HuH-7.5 (cell line): ENCODE measurements at regions not wholly inside any gene's neighbourhood (a gene's known extent, or its start where the extent isn't known, plus 50 kb on each side); places are given as distances from the start of the nearest gene placed in this dataset.
"Not testable (repeated sequence)": the region's sequence is repeated elsewhere in the genome, so short reads cannot be mapped to it uniquely, and the experiment has no call there.

Source experiments
- DNase-seq: peaks from one replicate; pipeline ENCODE4 v3.0.0; 2011; ENCODE audit warnings: low spot score

GRCh38 chr6:139539852-139540251 is 165.4 kb upstream of the CITED2 start:
- DNase-seq = peak; percentile 24

GRCh38 chr6:139538366-139538765 is 163.9 kb upstream of the CITED2 start:
- DNase-seq = no peak

DNA sequence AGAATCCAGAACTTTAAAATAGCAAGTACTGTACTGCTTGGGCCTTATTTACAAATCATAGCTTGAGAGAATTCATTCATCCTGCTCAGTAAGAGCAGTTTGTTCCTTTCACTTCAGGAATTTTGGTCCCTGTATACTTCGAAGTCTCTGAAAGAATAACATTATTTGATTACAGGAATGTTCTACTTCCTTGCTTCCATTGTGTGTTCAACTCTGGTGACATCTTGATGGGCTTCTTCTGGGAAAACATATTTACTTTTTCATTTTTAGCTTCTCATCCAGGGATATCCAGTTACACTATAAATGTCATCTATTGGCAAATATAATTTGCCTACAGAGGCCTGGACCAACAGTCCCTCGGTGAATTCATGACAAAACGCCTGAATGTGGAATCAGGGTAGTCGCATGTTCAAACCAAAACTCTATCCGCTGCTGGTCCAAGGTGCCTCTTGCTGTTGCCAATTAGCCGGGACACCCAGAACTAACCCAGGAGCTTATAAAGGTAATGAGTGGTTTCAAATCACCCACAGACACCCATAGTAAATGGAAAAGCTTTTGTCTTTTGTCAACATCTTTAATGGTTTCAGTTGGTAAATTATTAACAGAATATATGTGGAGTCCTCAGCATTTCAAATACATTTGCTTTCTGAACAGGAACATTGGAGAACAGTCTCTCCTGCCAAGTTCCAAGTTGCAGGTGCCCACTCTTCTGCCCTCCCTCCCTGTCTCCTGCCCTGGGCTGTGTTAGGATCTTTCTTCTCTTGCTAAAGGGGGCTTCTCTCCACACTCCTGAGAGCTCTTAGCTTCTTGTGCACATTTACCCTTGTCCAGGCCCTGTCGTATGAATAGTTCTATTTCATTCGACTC is 162.5 kb upstream of the CITED2 start:
- no peak for DNase-seq

DNA sequence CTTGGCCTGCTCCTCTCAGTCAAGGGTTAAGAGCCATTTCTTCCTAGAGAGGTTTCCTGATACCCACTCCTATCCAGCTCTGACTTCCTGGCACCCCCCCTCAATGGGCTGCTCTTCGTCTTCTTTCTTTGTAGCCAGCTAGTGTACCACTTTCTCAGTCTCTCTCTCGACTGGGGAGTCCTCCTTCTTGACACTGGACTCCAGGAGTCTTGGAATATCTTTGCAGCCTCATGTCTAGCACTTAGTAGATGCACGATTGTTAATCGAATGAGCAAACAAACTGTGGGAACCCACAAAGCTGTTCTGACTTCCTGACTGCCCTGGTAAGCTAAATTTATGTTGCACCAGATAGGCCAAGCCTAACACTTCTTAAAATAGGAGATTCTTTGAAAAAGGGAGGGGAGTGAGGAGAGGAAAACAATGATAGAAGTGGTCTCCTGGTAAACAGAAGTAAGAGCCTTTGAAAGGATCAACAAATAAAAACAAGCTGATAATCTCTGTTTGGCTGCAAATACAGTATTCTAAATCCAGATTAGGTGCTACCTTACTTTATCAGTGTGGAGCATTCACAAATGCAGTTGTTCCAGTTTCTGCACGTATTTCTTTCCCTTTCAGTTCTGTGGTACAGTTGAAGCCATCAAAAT is 160.1 kb upstream of the CITED2 start:
- DNase-seq = no peak

GRCh38 chr6:139533573-139534471 is 159.4 kb upstream of the CITED2 start:
- DNase-seq = no peak

- no peak for DNase-seq
These were observed 158.7 kb upstream of the CITED2 start for GRCh38 chr6:139533171-139533570.

DNA sequence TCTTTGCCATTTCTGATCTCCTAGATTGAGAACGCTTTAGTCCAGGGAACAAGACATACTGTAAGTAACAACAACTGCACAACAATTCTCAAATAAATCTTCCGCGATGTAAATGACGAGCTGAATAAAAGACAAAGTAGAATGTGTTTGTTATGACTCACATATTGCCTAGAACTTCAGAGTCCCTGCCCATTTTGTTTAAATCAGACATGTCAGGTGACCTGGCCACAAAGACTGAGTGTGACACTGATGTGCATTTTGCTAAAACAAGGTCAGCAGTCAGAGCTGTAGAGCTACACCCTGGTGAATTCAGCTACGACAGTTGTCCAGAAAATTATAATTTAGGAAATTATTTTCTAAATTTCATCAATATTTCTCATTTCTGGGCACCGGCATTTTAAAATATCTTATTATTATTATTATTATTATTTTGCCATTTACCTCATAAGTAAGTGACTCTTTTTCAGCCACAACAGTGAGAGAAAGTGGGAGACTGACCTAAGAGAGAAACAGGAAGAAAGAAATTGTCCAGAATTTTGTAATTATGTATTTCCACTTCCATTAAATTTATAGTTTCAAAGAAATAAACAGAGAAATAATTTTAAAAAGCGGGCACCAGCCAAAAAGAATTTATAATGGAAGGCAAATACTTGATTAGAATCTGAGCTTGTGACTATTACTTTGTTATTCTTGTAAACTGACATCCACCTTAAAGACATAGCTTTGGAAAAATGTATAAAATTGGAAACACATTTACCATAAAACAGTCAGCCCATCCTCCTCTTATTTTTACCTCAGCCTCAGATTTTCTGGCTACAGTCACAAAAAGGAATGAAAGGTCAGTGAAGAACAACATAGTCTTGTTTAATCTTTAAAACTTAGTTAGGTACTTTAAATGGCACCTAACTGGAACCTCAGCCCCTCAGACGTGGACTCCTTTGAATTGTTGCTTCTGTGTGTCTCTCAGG is 157.0 kb upstream of the CITED2 start:
- no peak for DNase-seq

DNA sequence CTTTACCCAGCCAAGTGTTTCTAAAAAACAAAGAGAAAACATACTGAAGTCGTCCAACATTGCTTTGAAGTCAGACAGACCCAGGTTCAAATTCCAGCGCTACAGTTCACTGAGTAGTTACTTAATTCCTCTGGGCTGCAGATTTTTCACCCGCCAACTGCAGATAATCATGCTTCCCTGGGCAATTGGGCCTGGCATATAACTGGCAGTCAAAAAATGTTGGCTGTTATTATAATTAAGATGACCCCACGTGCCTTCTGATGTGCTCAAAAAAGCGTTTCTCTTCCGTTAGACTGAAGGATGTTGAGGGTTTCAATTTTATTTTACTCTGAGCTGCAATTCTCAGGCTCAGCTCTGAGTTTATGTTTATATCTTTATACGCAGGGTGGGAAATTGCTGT is 156.1 kb upstream of the CITED2 start:
- DNase-seq = no peak

GRCh38 chr6:139529420-139529819 is 155.0 kb upstream of the CITED2 start:
- no peak for DNase-seq

GRCh38 chr6:139528471-139528870 is 154.0 kb upstream of the CITED2 start:
- DNase-seq = no peak

- no peak for DNase-seq
These were observed 151.0 kb upstream of the CITED2 start for GRCh38 chr6:139525415-139525814.

GRCh38 chr6:139523986-139524385 is 149.5 kb upstream of the CITED2 start:
- DNase-seq = no peak

DNA sequence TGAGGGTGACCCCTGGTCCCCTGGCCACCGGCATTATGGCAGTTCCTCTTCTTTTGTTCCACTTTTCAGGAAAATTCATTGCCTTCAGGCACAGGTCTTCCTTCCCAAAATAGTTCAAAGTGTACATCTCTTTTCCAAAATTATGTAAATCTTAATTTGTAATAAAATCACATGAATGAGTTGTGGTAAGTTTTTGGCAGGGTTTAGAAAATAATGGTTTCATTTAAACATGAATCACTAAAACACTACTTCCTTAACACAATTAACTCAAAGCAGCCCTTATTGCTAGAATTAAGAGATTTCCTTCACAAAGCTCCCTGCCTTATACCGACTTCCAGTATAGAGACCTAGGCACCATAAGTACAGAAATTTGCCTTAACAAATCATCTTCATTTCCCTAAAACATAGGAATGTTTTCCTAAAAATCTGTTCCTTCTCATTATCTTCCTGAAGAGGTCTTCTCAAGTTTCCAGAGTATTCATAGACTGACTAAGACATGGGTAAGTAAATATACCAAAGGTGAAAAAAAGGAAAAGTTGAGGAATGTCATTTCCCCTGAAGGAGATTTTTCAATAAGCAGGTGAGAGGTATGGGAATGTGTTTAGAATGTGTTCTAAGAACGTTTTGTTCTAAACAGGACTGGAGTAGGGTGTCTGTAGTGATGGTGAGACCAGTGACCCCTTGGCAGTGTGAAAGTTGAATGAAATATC is 148.2 kb upstream of the CITED2 start:
- DNase-seq = no peak

DNA sequence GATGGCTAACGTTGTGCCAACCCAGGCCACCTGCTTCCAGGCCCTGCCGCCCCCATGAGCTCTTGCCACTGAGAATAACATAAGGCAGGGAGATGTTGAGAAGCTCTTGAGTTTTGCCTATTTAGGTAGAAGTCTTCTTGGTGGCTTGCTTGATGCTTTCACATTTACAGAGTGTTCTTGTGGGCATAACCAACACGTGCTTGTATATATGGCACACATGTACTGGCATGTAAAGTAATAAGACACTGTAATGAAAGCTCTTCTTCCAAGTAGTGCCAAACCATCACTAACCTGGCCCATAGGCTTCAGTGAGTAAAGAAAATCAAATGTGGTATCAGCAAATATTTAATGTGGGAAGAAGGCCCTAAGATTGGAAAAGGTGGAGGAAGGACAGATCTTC is 146.9 kb upstream of the CITED2 start:
- no peak for DNase-seq

GRCh38 chr6:139520321-139520768 is 145.9 kb upstream of the CITED2 start:
- no peak for DNase-seq

DNA sequence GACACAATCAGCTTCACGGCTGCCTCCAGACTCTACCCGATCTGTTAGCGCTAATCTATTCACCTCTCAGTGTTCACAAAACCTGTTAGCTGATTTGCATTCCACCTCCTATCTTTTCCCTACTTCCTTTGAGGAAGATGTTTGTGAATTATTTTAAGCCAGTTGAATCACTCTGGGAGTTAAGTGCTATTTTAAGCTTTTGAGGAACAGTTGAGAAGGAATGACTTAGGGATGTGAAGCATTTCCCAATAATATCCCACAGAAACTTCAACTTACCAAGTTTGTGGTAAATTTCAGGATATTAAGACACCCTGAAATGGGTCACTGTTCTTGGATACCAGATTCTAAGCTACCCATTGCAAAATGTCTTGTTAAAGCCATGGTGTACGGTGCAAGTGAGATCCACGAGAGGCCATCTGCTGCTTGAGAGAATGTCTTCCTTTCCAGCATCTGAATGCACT is 145.2 kb upstream of the CITED2 start:
- no peak for DNase-seq

DNA sequence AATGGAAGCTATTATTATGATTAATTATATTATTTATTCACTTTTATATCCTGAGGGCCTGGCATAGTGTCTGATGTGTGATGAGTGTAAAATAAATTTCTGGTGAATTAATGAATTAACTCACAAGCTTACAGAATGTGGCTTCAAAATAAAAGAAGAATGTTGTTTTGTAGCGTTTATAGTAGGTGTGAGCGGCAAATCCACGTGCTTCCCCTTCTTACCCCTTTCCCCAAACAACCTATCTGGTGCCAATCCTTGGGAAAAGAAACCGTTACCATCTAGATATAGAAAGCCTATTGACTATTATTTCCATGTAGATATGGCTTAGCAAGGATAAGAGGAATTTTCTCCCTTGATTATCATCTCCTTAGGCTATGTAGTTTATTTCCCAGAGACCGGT is 144.6 kb upstream of the CITED2 start:
- DNase-seq = no peak

DNA sequence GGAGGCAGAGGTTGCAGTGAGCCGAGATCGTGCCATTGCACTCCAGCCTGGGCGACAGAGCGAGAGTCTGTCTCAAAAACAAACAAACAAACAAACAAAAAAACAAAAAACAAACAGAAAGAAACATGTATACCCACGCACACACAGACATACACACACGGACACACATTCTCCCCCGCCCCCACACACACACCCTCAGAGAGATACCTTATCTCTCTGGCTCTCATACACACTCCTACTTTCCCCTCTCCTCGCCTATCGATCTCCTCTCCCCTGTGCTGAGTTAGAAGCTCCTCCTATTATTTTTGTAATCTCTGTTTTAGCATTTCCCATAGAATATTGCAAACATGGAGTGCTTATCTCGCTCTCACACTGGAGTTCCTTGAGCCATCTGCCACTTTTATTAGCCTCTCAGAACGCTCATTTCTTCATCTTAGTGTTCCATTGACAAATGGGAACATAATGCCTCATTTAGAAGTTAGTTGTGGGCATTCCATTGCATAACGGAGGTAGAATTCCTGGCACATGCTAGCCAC is 144.2 kb upstream of the CITED2 start:
- no peak for DNase-seq

DNA sequence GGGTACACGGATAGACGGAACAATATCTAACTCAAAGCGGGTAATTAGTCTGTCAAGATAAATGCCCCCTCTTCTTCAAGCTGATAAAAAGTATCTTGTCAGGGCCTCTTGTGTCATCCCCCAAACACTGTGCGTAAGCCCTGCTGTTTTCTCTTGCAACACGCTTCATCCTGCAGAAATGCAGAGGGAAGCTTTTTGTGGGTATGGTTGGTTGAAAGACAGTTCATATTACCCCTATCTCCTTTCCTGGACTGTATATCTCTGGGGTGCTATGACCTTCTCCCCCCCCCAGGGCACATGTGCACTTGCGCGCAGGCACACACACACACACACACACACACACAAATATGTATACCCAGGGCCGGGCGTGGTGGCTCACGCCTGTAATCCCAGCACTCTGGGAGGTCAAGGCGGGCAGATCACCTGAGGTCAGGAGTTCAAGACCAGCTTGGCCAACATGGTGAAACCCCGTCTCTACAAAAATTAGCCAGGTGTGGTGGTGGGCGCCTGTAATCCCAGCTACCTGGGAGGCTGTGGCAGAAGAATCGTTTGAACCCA is 143.6 kb upstream of the CITED2 start:
- DNase-seq = not testable (repeated sequence)

- DNase-seq = no peak
These were observed 141.1 kb upstream of the CITED2 start for GRCh38 chr6:139515511-139515910.
